ENCODE measurements at regions not wholly inside any gene's neighbourhood (a gene's known extent, or its start where the extent isn't known, plus 50 kb on each side); places are given as distances from the start of the nearest gene placed in this dataset.

GRCh38 chr3:177354466-177354865 is 157.2 kb upstream of the TBL1XR1 start:
- no peak overlapping the region for H3K27ac ChIP-seq (ENCODE audit: low read length)
- H3K36me3 ChIP-seq (ENCODE audit: low read depth, low read length), result no peaks in the 10 kb centered on the region
- no peaks in the 10 kb centered on the region for H4K20me1 ChIP-seq (ENCODE audit: low read length)
- H3K9me3 ChIP-seq (ENCODE audit: low read length), result no peaks in the 10 kb centered on the region
- no TSS peak for BruUV-seq (replicated peaks)
- H3K9ac ChIP-seq (ENCODE audit: low read length), result no peak overlapping the region
- peaks cover 33% of the 10 kb centered on the region for H3K4me1 ChIP-seq (ENCODE audit: insufficient read depth, low read length)
- no peak overlapping the region for H3K4me3 ChIP-seq (ENCODE audit: low read length)
- ChIA-PET CTCF (no interaction called here), POLR2A (ENCODE audit: unreplicated experiment) (no interaction called here)
- no peaks in the 10 kb centered on the region for H3K79me2 ChIP-seq (ENCODE audit: low read length)
- no peak for ATAC-seq
- no peak overlapping the region for H2AFZ ChIP-seq (ENCODE audit: low read length)
- no peak for DNase-seq
- TF ChIP-seq CTCF (conservative IDR thresholded peaks at IDR 0.05; ENCODE audit: low read depth, low read length), result no peak
- H3F3A ChIP-seq (ENCODE audit: low read length, unreplicated experiment), result peaks cover 8% of the 10 kb centered on the region
- H3K9me2 ChIP-seq (replicated peaks; ENCODE audit: low read length), result no peaks in the 10 kb centered on the region
- intact Hi-C loops (cut with micrococcal nuclease), result no loop called here
- H3K27me3 ChIP-seq (ENCODE audit: low read length), result no peaks in the 10 kb centered on the region
- H3K4me2 ChIP-seq (ENCODE audit: low read length), result no peak overlapping the region

- Histone ChIP-seq H3F3A (ENCODE audit: low read length, unreplicated experiment) (peaks cover 8% of the 10 kb centered on the region), H3K4me1 (ENCODE audit: insufficient read depth, low read length) (peaks cover 45% of the 10 kb centered on the region), H3K4me2 (ENCODE audit: low read length) (no peak overlapping the region), H3K27ac (ENCODE audit: low read length) (no peak overlapping the region), H3K9ac (ENCODE audit: low read length) (no peak overlapping the region), H3K9me3 (ENCODE audit: low read length) (no peaks in the 10 kb centered on the region), H3K9me2 (replicated peaks; ENCODE audit: low read length) (no peaks in the 10 kb centered on the region), H4K20me1 (ENCODE audit: low read length) (no peaks in the 10 kb centered on the region), H3K4me3 (ENCODE audit: low read length) (no peak overlapping the region), H3K27me3 (ENCODE audit: low read length) (no peaks in the 10 kb centered on the region), H2AFZ (ENCODE audit: low read length) (no peak overlapping the region), H3K36me3 (ENCODE audit: low read depth, low read length) (no peaks in the 10 kb centered on the region), H3K79me2 (ENCODE audit: low read length) (no peaks in the 10 kb centered on the region)
- no peak for TF ChIP-seq EZH2 (IDR thresholded peaks at IDR 0.05; ENCODE audit: low read length, unreplicated experiment)
- no peak for TF ChIP-seq EZH2phosphoT487 (IDR thresholded peaks at IDR 0.05; ENCODE audit: borderline replicate concordance, low read length)
- no peak for TF ChIP-seq CTCF (conservative IDR thresholded peaks at IDR 0.05; ENCODE audit: low read depth, low read length)
- ChIA-PET POLR2A (ENCODE audit: unreplicated experiment) (no interaction called here), CTCF (no interaction called here)
- intact Hi-C loops (cut with micrococcal nuclease), result loop anchor here (2.0 to 5.0 kb wide), 3 partner anchors 77 to 576 kb away; no protein-coding TSS in a partner anchor
- ATAC-seq, result no peak
- no peak for DNase-seq
- no TSS peak for BruUV-seq (replicated peaks)
Observed at GRCh38 chr3:177356113-177356512, 158.8 kb upstream of the TBL1XR1 start.

GRCh38 chr3:177356952-177357351 is 159.7 kb upstream of the TBL1XR1 start:
- H3K9me3 ChIP-seq (ENCODE audit: low read length), result no peaks in the 10 kb centered on the region
- H3F3A ChIP-seq (ENCODE audit: low read length, unreplicated experiment), result peaks cover 8% of the 10 kb centered on the region
- H3K36me3 ChIP-seq (ENCODE audit: low read depth, low read length), result no peaks in the 10 kb centered on the region
- TF ChIP-seq EZH2phosphoT487 (IDR thresholded peaks at IDR 0.05; ENCODE audit: borderline replicate concordance, low read length) (no peak), EZH2 (IDR thresholded peaks at IDR 0.05; ENCODE audit: low read length, unreplicated experiment) (no peak), CTCF (conservative IDR thresholded peaks at IDR 0.05; ENCODE audit: low read depth, low read length) (no peak)
- POLR2A ChIA-PET (ENCODE audit: unreplicated experiment), result interaction anchor here (0.7 kb wide), 1 partner anchor 57 kb away, joined by 7 read pairs; no protein-coding TSS in a partner anchor
- peak overlapping the region; percentile 72 for H2AFZ ChIP-seq (ENCODE audit: low read length)
- CTCF ChIA-PET, result interaction anchor here (0.6 to 0.7 kb wide), 2 partner anchors 429 to 972 kb away, joined by 3 to 4 read pairs; no protein-coding TSS in a partner anchor
- H4K20me1 ChIP-seq (ENCODE audit: low read length), result no peaks in the 10 kb centered on the region
- no peak for DNase-seq
- H3K9ac ChIP-seq (ENCODE audit: low read length), result peak overlapping the region; percentile 82
- no TSS peak for BruUV-seq (replicated peaks)
- H3K4me3 ChIP-seq (ENCODE audit: low read length), result peak overlapping the region; percentile 60; the same call in 1 of the 2 replicates
- intact Hi-C loops (cut with micrococcal nuclease), result loop anchor here (2.0 to 5.0 kb wide), 3 partner anchors 78 to 575 kb away; no protein-coding TSS in a partner anchor
- H3K27me3 ChIP-seq (ENCODE audit: low read length), result no peaks in the 10 kb centered on the region
- peak overlapping the region; percentile 84 for H3K4me2 ChIP-seq (ENCODE audit: low read length)
- H3K9me2 ChIP-seq (replicated peaks; ENCODE audit: low read length), result no peaks in the 10 kb centered on the region
- no peak for ATAC-seq
- H3K4me1 ChIP-seq (ENCODE audit: insufficient read depth, low read length), result peaks cover 45% of the 10 kb centered on the region
- no peaks in the 10 kb centered on the region for H3K79me2 ChIP-seq (ENCODE audit: low read length)
- H3K27ac ChIP-seq (ENCODE audit: low read length), result peak overlapping the region; percentile 95

Measured in PC-3 (cell line).